Loucy (cell line): ENCODE measurements at regions not wholly inside any gene's neighbourhood (a gene's known extent, or its start where the extent isn't known, plus 50 kb on each side); places are given as distances from the start of the nearest gene placed in this dataset.

Source experiments
- H2AFZ ChIP-seq: fragments of 200-600 bp; sonication (generic); 2 replicates; pipeline ENCODE4 v1.6.0; 2016; ENCODE audit warnings: antibody characterized with exemption, mild to moderate bottlenecking, low read length, moderate library complexity
- H3F3A ChIP-seq: fragments of 200-600 bp; 2 replicates; pipeline ENCODE4 v1.6.0; 2016; ENCODE audit warnings: antibody characterized with exemption, low read depth, mild to moderate bottlenecking
- H3K27me3 ChIP-seq: fragments of 200-600 bp; sonication (generic); 2 replicates; pipeline ENCODE4 v1.6.1; 2014; ENCODE audit warnings: low read length, mild to moderate bottlenecking; ENCODE audit not compliant: insufficient read depth, poor library complexity, severe bottlenecking
- H3K36me3 ChIP-seq: fragments of 200-600 bp; sonication (generic); 2 replicates; pipeline ENCODE4 v1.6.1; 2016; ENCODE audit warnings: low read length; ENCODE audit not compliant: insufficient read depth
- H3K4me1 ChIP-seq: fragments of 200-600 bp; sonication (generic); 2 replicates; pipeline ENCODE4 v1.5.1; 2014; ENCODE audit warnings: low read length, mild to moderate bottlenecking; ENCODE audit not compliant: insufficient read depth, poor library complexity, severe bottlenecking
- H3K4me2 ChIP-seq: fragments of 200-600 bp; sonication (generic); 2 replicates; pipeline ENCODE4 v1.6.0; 2014; ENCODE audit warnings: antibody characterized with exemption, low read length, low read depth, mild to moderate bottlenecking; ENCODE audit not compliant: poor library complexity, severe bottlenecking
- H3K4me3 ChIP-seq: fragments of 200-600 bp; sonication (generic); 2 replicates; pipeline ENCODE4 v1.5.1; 2014; ENCODE audit warnings: low read length, mild to moderate bottlenecking, mixed read lengths; ENCODE audit not compliant: poor library complexity, severe bottlenecking
- H3K79me2 ChIP-seq: fragments of 200-600 bp; sonication (generic); 2 replicates; pipeline ENCODE4 v1.6.1; 2014; ENCODE audit warnings: low read length; ENCODE audit not compliant: insufficient read depth
- H3K9ac ChIP-seq: fragments of 200-600 bp; sonication (generic); 2 replicates; pipeline ENCODE4 v1.6.0; 2014; ENCODE audit warnings: mild to moderate bottlenecking, low read depth, low read length, moderate library complexity; ENCODE audit not compliant: poor library complexity, severe bottlenecking
- H3K9me2 ChIP-seq: fragments of 200-600 bp; sonication (generic); replicated peaks from 2 replicates; pipeline ENCODE4 v1.6.1; 2016; ENCODE audit warnings: low read depth, low read length, mixed read lengths
- H3K9me3 ChIP-seq: fragments of 200-600 bp; sonication (generic); 2 replicates; pipeline ENCODE4 v1.6.1; 2014; ENCODE audit warnings: mild to moderate bottlenecking, antibody characterized with exemption, low read length, low read depth; ENCODE audit not compliant: insufficient read depth
- H4K20me1 ChIP-seq: fragments of 200-600 bp; sonication (generic); 2 replicates; pipeline ENCODE4 v1.6.0; 2014; ENCODE audit warnings: antibody characterized with exemption, low read length, mild to moderate bottlenecking; ENCODE audit not compliant: insufficient read depth, poor library complexity, severe bottlenecking
- CTCF ChIP-seq: fragments of 200-600 bp; sonication (generic); conservative IDR thresholded peaks from 2 replicates; pipeline ENCODE4 v1.5.1; 2014; ENCODE audit warnings: mild to moderate bottlenecking, antibody characterized with exemption, low read length
- EZH2phosphoT487 ChIP-seq: fragments of 200-600 bp; IDR thresholded peaks from 2 replicates; pipeline ENCODE4 v1.6.1; 2018; ENCODE audit warnings: antibody characterized with exemption, mild to moderate bottlenecking, moderate library complexity, borderline replicate concordance

- Histone ChIP-seq H3K79me2 (no peaks in the 10 kb centered on the region), H3K4me1 (no peaks in the 10 kb centered on the region), H3K36me3 (no peaks in the 10 kb centered on the region), H3K27me3 (no peaks in the 10 kb centered on the region), H3K9me2 (no peaks in the 10 kb centered on the region), H3K4me2 (no peak overlapping the region), H2AFZ (no peak overlapping the region), H4K20me1 (no peaks in the 10 kb centered on the region), H3K4me3 (no peak overlapping the region), H3F3A (no peaks in the 10 kb centered on the region), H3K9ac (no peak overlapping the region), H3K9me3 (no peaks in the 10 kb centered on the region)
- TF ChIP-seq EZH2phosphoT487 (no peak), CTCF (no peak)
These were observed 58.2 kb upstream of the PDE3B start for GRCh38 chr11:14585438-14585837.

GRCh38 chr11:14587258-14587657 lies 56.3 kb upstream of the PDE3B start:
- no peaks in the 10 kb centered on the region for H3K36me3 ChIP-seq
- H3K4me3 ChIP-seq = no peak overlapping the region
- no peak overlapping the region for H2AFZ ChIP-seq
- no peak for TF ChIP-seq EZH2phosphoT487
- no peak for TF ChIP-seq CTCF
- no peaks in the 10 kb centered on the region for H3K27me3 ChIP-seq
- no peak overlapping the region for H3K4me2 ChIP-seq
- H3K9ac ChIP-seq = no peak overlapping the region
- no peaks in the 10 kb centered on the region for H3K9me3 ChIP-seq
- no peaks in the 10 kb centered on the region for H3F3A ChIP-seq
- no peaks in the 10 kb centered on the region for H3K9me2 ChIP-seq
- H4K20me1 ChIP-seq = no peaks in the 10 kb centered on the region
- H3K79me2 ChIP-seq = no peaks in the 10 kb centered on the region
- no peaks in the 10 kb centered on the region for H3K4me1 ChIP-seq

GRCh38 chr11:14588681-14589080 lies 54.9 kb upstream of the PDE3B start:
- no peak overlapping the region for H3K4me3 ChIP-seq
- no peak overlapping the region for H2AFZ ChIP-seq
- H3K4me1 ChIP-seq = peaks cover 8% of the 10 kb centered on the region
- H3K9me3 ChIP-seq = no peaks in the 10 kb centered on the region
- H3K36me3 ChIP-seq = no peaks in the 10 kb centered on the region
- H3K9me2 ChIP-seq = no peaks in the 10 kb centered on the region
- TF ChIP-seq CTCF = no peak
- no peak for TF ChIP-seq EZH2phosphoT487
- H3K4me2 ChIP-seq = no peak overlapping the region
- H4K20me1 ChIP-seq = no peaks in the 10 kb centered on the region
- no peaks in the 10 kb centered on the region for H3K79me2 ChIP-seq
- H3K9ac ChIP-seq = no peak overlapping the region
- no peaks in the 10 kb centered on the region for H3F3A ChIP-seq
- no peaks in the 10 kb centered on the region for H3K27me3 ChIP-seq
